ENCODE measurements at regions not wholly inside any gene's neighbourhood (a gene's known extent, or its start where the extent isn't known, plus 50 kb on each side); places are given as distances from the start of the nearest gene placed in this dataset.

- DNase-seq, result no peak
These were observed 95.6 kb downstream of the RIPK4 start for GRCh38 chr21:41671212-41671762.

GRCh38 chr21:41670056-41670805 is 96.6 kb downstream of the RIPK4 start:
- no peak for DNase-seq

GRCh38 chr21:41669533-41669830 is 97.4 kb downstream of the RIPK4 start:
- no peak for DNase-seq

GRCh38 chr21:41668686-41669532 is 97.9 kb downstream of the RIPK4 start:
- DNase-seq, result no peak

- DNase-seq, result no peak
These were observed 98.8 kb downstream of the RIPK4 start for GRCh38 chr21:41668051-41668541.

- DNase-seq, result no peak
These were observed 99.7 kb downstream of the RIPK4 start for GRCh38 chr21:41667136-41667535.

GRCh38 chr21:41666641-41667081 is 100.2 kb downstream of the RIPK4 start:
- no peak for DNase-seq

- no peak for DNase-seq
These were observed 100.9 kb downstream of the RIPK4 start for GRCh38 chr21:41665766-41666595.

- DNase-seq, result no peak
These were observed 101.7 kb downstream of the RIPK4 start for GRCh38 chr21:41664881-41665765.

- DNase-seq, result no peak
These were observed 102.8 kb downstream of the RIPK4 start for GRCh38 chr21:41663805-41664788.

- no peak for DNase-seq
These were observed 104.1 kb downstream of the RIPK4 start for GRCh38 chr21:41662761-41663160.

GRCh38 chr21:41662161-41662560 is 104.7 kb downstream of the RIPK4 start:
- no peak for DNase-seq

- no peak for DNase-seq
These were observed 106.1 kb downstream of the RIPK4 start for GRCh38 chr21:41660748-41661147.

GRCh38 chr21:41659791-41660560 is 106.9 kb downstream of the RIPK4 start:
- DNase-seq, result no peak

- DNase-seq, result no peak
These were observed 109.8 kb downstream of the RIPK4 start for GRCh38 chr21:41656946-41657525.

- DNase-seq, result no peak
These were observed 111.6 kb downstream of the RIPK4 start for GRCh38 chr21:41655259-41655658.

- no peak for DNase-seq
These were observed 112.8 kb downstream of the RIPK4 start for GRCh38 chr21:41653954-41654491.

GRCh38 chr21:41653243-41653953 is 113.5 kb downstream of the RIPK4 start:
- DNase-seq, result no peak
